GM06990 (cell line): ENCODE measurements at regions not wholly inside any gene's neighbourhood (a gene's known extent, or its start where the extent isn't known, plus 50 kb on each side); places are given as distances from the start of the nearest gene placed in this dataset.

Source experiments
- DNase-seq: peaks from one replicate; pipeline ENCODE4 v3.0.0-alpha.2; 2011; ENCODE audit not compliant: insufficient read length; ENCODE audit errors: extremely low read depth
- H3K27me3 ChIP-seq: replicated peaks from 2 replicates; pipeline ENCODE4 v1.6.0; 2011; ENCODE audit warnings: low read length; ENCODE audit not compliant: control insufficient read depth, insufficient read depth
- H3K36me3 ChIP-seq: 2 replicates; pipeline ENCODE4 v1.5.1; 2011; ENCODE audit warnings: low read length; ENCODE audit not compliant: control insufficient read depth, insufficient read depth
- H3K4me3 ChIP-seq: replicated peaks from 2 replicates; pipeline ENCODE4 v1.5.1; 2011; ENCODE audit warnings: low read depth, mild to moderate bottlenecking, control low read depth, low read length
- CTCF ChIP-seq: IDR thresholded peaks from 2 replicates; pipeline ENCODE4 v1.5.1; 2011; ENCODE audit warnings: low read length, control low read depth, mild to moderate bottlenecking, inconsistent platforms; ENCODE audit not compliant: insufficient read depth, poor library complexity, severe bottlenecking

GRCh38 chr12:84348582-84348981 lies 564.0 kb downstream of the SLC6A15 start:
- no peaks in the 10 kb centered on the region for H3K36me3 ChIP-seq
- H3K4me3 ChIP-seq = no peak overlapping the region
- no peak for TF ChIP-seq CTCF
- no peaks in the 10 kb centered on the region for H3K27me3 ChIP-seq
- no peak for DNase-seq

- no peak for TF ChIP-seq CTCF
Observed at GRCh38 chr12:84341467-84342193, 571.0 kb downstream of the SLC6A15 start.

GRCh38 chr12:84336231-84336630 lies 576.4 kb downstream of the SLC6A15 start:
- no peaks in the 10 kb centered on the region for H3K36me3 ChIP-seq
- no peak overlapping the region for H3K4me3 ChIP-seq
- no peaks in the 10 kb centered on the region for H3K27me3 ChIP-seq
- DNase-seq = no peak
- no peak for TF ChIP-seq CTCF

More at GRCh38 chr12:84341467-84342193, 571.0 kb downstream of the SLC6A15 start:
- no peak overlapping the region for H3K4me3 ChIP-seq
- DNase-seq = no peak
- no peaks in the 10 kb centered on the region for H3K36me3 ChIP-seq
- H3K27me3 ChIP-seq = no peaks in the 10 kb centered on the region

GRCh38 chr12:84329938-84330337 lies 582.7 kb downstream of the SLC6A15 start:
- no peak for DNase-seq
- TF ChIP-seq CTCF = no peak
- H3K36me3 ChIP-seq = no peaks in the 10 kb centered on the region
- no peaks in the 10 kb centered on the region for H3K27me3 ChIP-seq
- no peak overlapping the region for H3K4me3 ChIP-seq

- Histone ChIP-seq H3K27me3 (no peaks in the 10 kb centered on the region), H3K36me3 (no peaks in the 10 kb centered on the region), H3K4me3 (no peak overlapping the region)
- no peak for DNase-seq
- no peak for TF ChIP-seq CTCF
Observed at GRCh38 chr12:84315926-84316325, 596.7 kb downstream of the SLC6A15 start.

- Histone ChIP-seq H3K4me3 (no peak overlapping the region), H3K36me3 (no peaks in the 10 kb centered on the region), H3K27me3 (no peaks in the 10 kb centered on the region)
- DNase-seq = no peak
- TF ChIP-seq CTCF = no peak
Observed at GRCh38 chr12:84313323-84313675, 599.3 kb downstream of the SLC6A15 start.
